H7 (cell line): ENCODE measurements at regions not wholly inside any gene's neighbourhood (a gene's known extent, or its start where the extent isn't known, plus 50 kb on each side); places are given as distances from the start of the nearest gene placed in this dataset.
A peak's percentile ranks its signal among the peaks of the same experiment; 100 is the strongest.
"Not testable (repeated sequence)": the region's sequence is repeated elsewhere in the genome, so short reads cannot be mapped to it uniquely, and the experiment has no call there.

Source experiments
- DNase-seq: peaks from one replicate; pipeline ENCODE4 v3.0.0; 2012
- H3K27me3 ChIP-seq: 2 replicates; pipeline ENCODE4 v1.6.0; 2011; ENCODE audit warnings: mild to moderate bottlenecking, low read length; ENCODE audit not compliant: control insufficient read depth, insufficient read depth
- H3K36me3 ChIP-seq: replicated peaks from 2 replicates; pipeline ENCODE4 v1.5.1; 2011; ENCODE audit warnings: low read length; ENCODE audit not compliant: control insufficient read depth, insufficient read depth
- H3K4me3 ChIP-seq: 2 replicates; pipeline ENCODE4 v1.5.1; 2011; ENCODE audit warnings: low read depth, mild to moderate bottlenecking, control low read depth, low read length, moderate library complexity; ENCODE audit not compliant: insufficient read depth

GRCh38 chr4:31020363-31020762, 300.2 kb downstream of the PCDH7 start:
- Histone ChIP-seq H3K4me3 (no peak overlapping the region), H3K27me3 (no peaks in the 10 kb centered on the region), H3K36me3 (no peaks in the 10 kb centered on the region)
- no peak for DNase-seq

- no peak overlapping the region for H3K4me3 ChIP-seq
These were observed 300.8 kb downstream of the PCDH7 start for GRCh38 chr4:31021008-31021407.

GRCh38 chr4:31022702-31023101, 302.5 kb downstream of the PCDH7 start:
- no peaks in the 10 kb centered on the region for H3K36me3 ChIP-seq
- no peaks in the 10 kb centered on the region for H3K27me3 ChIP-seq
- no peak overlapping the region for H3K4me3 ChIP-seq
- no peak for DNase-seq

More at GRCh38 chr4:31021008-31021407, 300.8 kb downstream of the PCDH7 start:
- H3K36me3 ChIP-seq: no peaks in the 10 kb centered on the region
- no peak for DNase-seq
- H3K27me3 ChIP-seq: no peaks in the 10 kb centered on the region

- DNase-seq: no peak
- Histone ChIP-seq H3K4me3 (no peak overlapping the region), H3K27me3 (no peaks in the 10 kb centered on the region), H3K36me3 (no peaks in the 10 kb centered on the region)
These were observed 302.9 kb downstream of the PCDH7 start for GRCh38 chr4:31023109-31023508.

- Histone ChIP-seq H3K36me3 (no peaks in the 10 kb centered on the region), H3K4me3 (no peak overlapping the region), H3K27me3 (no peaks in the 10 kb centered on the region)
- DNase-seq: no peak
These were observed 303.6 kb downstream of the PCDH7 start for GRCh38 chr4:31023742-31024141.

- not testable (repeated sequence) for DNase-seq, H3K36me3 ChIP-seq, H3K4me3 ChIP-seq, H3K27me3 ChIP-seq
These were observed 304.6 kb downstream of the PCDH7 start for GRCh38 chr4:31024781-31025180.

- no peak for DNase-seq
- no peak overlapping the region for H3K4me3 ChIP-seq
- H3K36me3 ChIP-seq: no peaks in the 10 kb centered on the region
- no peaks in the 10 kb centered on the region for H3K27me3 ChIP-seq
These were observed 306.1 kb downstream of the PCDH7 start for GRCh38 chr4:31026256-31026655.

GRCh38 chr4:31034550-31034949, 314.4 kb downstream of the PCDH7 start:
- DNase-seq: no peak
- Histone ChIP-seq H3K4me3 (no peak overlapping the region), H3K36me3 (no peaks in the 10 kb centered on the region), H3K27me3 (no peaks in the 10 kb centered on the region)

- DNase-seq: no peak
- H3K36me3 ChIP-seq: no peaks in the 10 kb centered on the region
- no peaks in the 10 kb centered on the region for H3K27me3 ChIP-seq
- no peak overlapping the region for H3K4me3 ChIP-seq
These were observed 315.6 kb downstream of the PCDH7 start for GRCh38 chr4:31035761-31036160.

GRCh38 chr4:31037703-31038102, 317.5 kb downstream of the PCDH7 start:
- Histone ChIP-seq H3K36me3 (no peaks in the 10 kb centered on the region), H3K27me3 (no peaks in the 10 kb centered on the region), H3K4me3 (no peak overlapping the region)
- no peak for DNase-seq

- no peak for DNase-seq
- no peaks in the 10 kb centered on the region for H3K36me3 ChIP-seq
- no peaks in the 10 kb centered on the region for H3K27me3 ChIP-seq
- H3K4me3 ChIP-seq: no peak overlapping the region
These were observed 319.2 kb downstream of the PCDH7 start for GRCh38 chr4:31039382-31039781.

GRCh38 chr4:31040106-31040505, 319.9 kb downstream of the PCDH7 start:
- DNase-seq: no peak
- no peak overlapping the region for H3K4me3 ChIP-seq
- H3K36me3 ChIP-seq: no peaks in the 10 kb centered on the region
- no peaks in the 10 kb centered on the region for H3K27me3 ChIP-seq

- peak; percentile 4 for DNase-seq
These were observed 321.2 kb downstream of the PCDH7 start for GRCh38 chr4:31041385-31041784.

GRCh38 chr4:31041853-31042252, 321.7 kb downstream of the PCDH7 start:
- H3K27me3 ChIP-seq: no peaks in the 10 kb centered on the region
- no peaks in the 10 kb centered on the region for H3K36me3 ChIP-seq
- no peak for DNase-seq
- no peak overlapping the region for H3K4me3 ChIP-seq

More at GRCh38 chr4:31041385-31041784, 321.2 kb downstream of the PCDH7 start:
- H3K27me3 ChIP-seq: no peaks in the 10 kb centered on the region
- H3K4me3 ChIP-seq: no peak overlapping the region
- H3K36me3 ChIP-seq: no peaks in the 10 kb centered on the region

- H3K27me3 ChIP-seq: no peaks in the 10 kb centered on the region
- H3K4me3 ChIP-seq: no peak overlapping the region
- DNase-seq: no peak
- H3K36me3 ChIP-seq: no peaks in the 10 kb centered on the region
These were observed 323.4 kb downstream of the PCDH7 start for GRCh38 chr4:31043382-31044062.

GRCh38 chr4:31045151-31045550, 325.0 kb downstream of the PCDH7 start:
- no peaks in the 10 kb centered on the region for H3K36me3 ChIP-seq
- DNase-seq: no peak
- H3K4me3 ChIP-seq: no peak overlapping the region
- no peaks in the 10 kb centered on the region for H3K27me3 ChIP-seq
